Cardiac fibroblast (primary cell): ENCODE measurements at regions not wholly inside any gene's neighbourhood (a gene's known extent, or its start where the extent isn't known, plus 50 kb on each side); places are given as distances from the start of the nearest gene placed in this dataset.
A peak's percentile ranks its signal among the peaks of the same experiment; 100 is the strongest.

Source experiments
- DNase-seq, 2 donors: peaks; one replicate each; pipeline versions ENCODE4 v3.0.0 to v3.0.0-alpha.2; 2010; ENCODE audit warnings: low read depth in 2 of 2
- H3K4me3 ChIP-seq, 2 donors: replicated peaks in 1 of 2; 1 replicate in 1 of 2; 2 replicates in 1 of 2; pipeline ENCODE4 v1.5.1; 2011; ENCODE audit warnings: low read depth in 2 of 2, low read length in 2 of 2, mild to moderate bottlenecking in 2 of 2, moderate library complexity in 1 of 2
- CTCF ChIP-seq: IDR thresholded peaks from one replicate; pipeline ENCODE4 v1.5.1; 2011; ENCODE audit warnings: low read depth, mild to moderate bottlenecking, low read length, inconsistent platforms

GRCh38 chr5:81853030-81853357 lies 102.1 kb upstream of the SSBP2 start:
- no peak for TF ChIP-seq CTCF
- no peak overlapping the region for H3K4me3 ChIP-seq
- no peak for DNase-seq

DNA sequence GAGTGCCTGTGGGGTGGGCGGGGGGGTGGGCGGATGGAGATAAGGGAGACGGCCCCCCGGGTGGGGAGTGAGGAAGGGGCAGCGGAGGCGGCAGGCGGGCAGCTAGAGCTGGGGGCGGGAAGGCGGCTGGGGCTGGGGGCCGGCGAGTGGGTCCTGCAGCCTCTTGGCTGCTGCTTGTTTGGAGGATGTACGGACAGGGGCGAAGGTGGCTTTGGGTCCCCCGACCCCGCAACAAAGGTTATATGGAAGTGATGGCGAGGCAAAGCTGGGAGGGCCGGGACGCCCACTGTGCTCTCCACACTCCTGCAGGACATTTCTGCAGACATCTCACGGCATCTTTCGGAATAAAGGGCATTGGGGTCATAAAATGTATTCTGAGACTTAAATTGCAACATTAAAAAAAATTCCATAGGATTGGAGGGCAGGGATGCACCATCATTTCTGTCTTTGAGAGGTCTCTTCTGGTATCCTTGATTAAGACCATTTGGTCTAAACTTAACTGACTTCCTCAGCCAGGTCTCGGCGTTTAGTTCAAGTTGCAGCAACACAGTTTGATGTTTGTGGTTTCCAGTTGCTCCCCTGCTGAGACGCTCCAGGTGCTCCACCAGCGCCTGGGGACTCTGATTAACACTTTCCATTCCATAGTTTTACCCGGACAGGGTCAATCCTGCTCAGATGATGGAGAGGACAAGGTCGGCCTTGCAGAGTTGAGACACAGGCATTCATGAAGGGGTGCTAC lies 101.6 kb upstream of the SSBP2 start:
- H3K4me3 ChIP-seq = peak overlapping the region; percentile 26 to 34
- TF ChIP-seq CTCF = no peak
- DNase-seq = peak in 1 of 2 donors; percentile 28

GRCh38 chr5:81851481-81852178 lies 100.7 kb upstream of the SSBP2 start:
- H3K4me3 ChIP-seq = peak overlapping the region; percentile 24 to 53
- no peak for TF ChIP-seq CTCF
- DNase-seq = peak; percentile 97 to 98

DNA sequence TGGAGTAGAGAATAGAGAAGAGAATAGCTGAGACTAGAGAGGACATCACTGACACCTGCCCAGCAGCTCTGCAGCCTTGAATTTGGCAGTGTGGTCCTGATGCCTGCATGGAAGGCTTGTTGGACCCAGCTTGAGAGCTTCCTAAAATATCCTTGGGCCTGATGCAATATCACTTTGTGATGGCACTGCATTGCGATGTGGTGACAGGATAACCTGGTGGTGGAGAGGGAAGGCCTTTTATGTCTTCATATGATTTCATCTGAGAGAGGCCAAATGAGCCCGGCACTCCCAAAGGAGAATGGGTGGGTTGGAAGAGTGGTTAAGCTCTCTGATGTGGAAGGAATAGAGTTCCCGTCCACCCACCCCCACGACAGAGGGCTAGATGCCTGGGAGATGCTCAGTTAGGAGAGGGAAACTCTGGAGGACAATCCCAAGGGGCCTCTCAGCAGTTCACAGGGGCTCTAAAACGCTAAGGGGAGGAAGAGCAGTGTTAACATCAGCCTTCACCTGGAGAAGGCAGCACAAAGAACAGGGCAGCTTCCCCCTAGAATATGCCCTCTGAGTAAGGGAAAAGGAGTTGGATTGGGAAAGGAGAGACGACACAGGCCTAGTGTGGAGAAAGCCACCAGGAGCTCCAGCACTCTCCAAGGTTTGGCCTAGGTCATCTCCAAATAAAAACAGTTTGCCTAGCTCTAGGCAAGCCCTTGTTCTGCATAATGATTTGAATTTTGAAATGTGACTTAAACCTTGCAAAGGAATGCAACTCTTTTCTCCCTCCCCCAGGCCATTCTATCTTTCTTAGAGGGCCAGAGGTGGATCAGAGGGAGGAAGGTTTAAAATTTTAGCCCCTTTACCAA lies 99.8 kb upstream of the SSBP2 start:
- peak in 1 of 2 donors; percentile 61 for DNase-seq
- H3K4me3 ChIP-seq = peak overlapping the region in 1 of 2 donors; percentile 53
- TF ChIP-seq CTCF = no peak

DNA sequence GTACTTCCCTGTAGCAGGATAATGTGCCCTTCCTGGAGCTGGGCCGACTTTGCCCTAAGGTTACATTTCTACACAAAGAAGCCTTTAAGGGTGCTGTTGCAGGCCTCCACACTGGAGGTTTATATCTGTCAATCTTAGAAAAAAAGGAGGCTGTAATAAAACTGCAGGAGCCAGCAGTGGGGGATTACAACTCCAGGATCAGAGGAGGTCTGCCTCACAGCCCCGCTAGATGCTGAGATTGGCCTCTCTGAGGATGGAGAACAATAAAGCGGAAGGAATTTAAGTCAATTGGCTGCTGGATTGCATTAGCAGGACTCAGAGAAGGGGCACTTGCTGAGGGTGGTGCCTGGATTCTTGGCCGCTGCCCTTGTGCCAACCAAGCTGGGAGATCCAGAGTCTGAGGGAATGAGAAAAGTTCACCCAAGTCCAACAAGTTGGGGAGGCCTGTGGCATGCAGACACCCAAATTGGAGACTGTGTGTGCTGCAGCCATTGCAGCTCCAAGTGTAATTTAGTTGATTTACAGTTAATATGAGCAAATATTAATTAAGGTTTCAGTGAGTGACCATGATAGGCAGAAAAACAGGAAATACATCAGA lies 99.0 kb upstream of the SSBP2 start:
- H3K4me3 ChIP-seq = no peak overlapping the region
- TF ChIP-seq CTCF = no peak
- no peak for DNase-seq

GRCh38 chr5:81848362-81848880 lies 97.5 kb upstream of the SSBP2 start:
- DNase-seq = peak; percentile 33 to 35
- no peak for TF ChIP-seq CTCF
- H3K4me3 ChIP-seq = no peak overlapping the region
